HEK293 (cell line): ENCODE measurements at regions not wholly inside any gene's neighbourhood (a gene's known extent, or its start where the extent isn't known, plus 50 kb on each side); places are given as distances from the start of the nearest gene placed in this dataset.

Experiments
- CTCF ChIP-seq: fragments of 450-650 bp; formaldehyde crosslinking; IDR thresholded peaks from 2 replicates; pipeline ENCODE4 v1.5.1; 2016; ENCODE audit warnings: missing biosample characterization, missing genetic modification characterization
- INSM2 ChIP-seq: fragments of 450-650 bp; formaldehyde crosslinking; IDR thresholded peaks from 2 replicates; pipeline ENCODE4 v1.5.1; 2016; ENCODE audit warnings: missing biosample characterization, missing genetic modification characterization
- PRDM1 ChIP-seq: fragments of 450-650 bp; formaldehyde crosslinking; IDR thresholded peaks from 2 replicates; pipeline ENCODE4; 2016; ENCODE audit warnings: missing biosample characterization, missing genetic modification characterization
- ZNF274 ChIP-seq, 2 experiments: fragments of 200-500 bp in 1 of 2; fragments of 450-650 bp in 1 of 2; sonication (Bioruptor generic) in 1 of 2; formaldehyde crosslinking in 1 of 2; IDR thresholded peaks; 2 replicates each; pipeline versions ENCODE4 v1.5.1 to v1.6.1; 2014 to 2016; ENCODE audit warnings: borderline replicate concordance in 1 of 2, inconsistent platforms in 1 of 2, low read length in 1 of 2, missing biosample characterization in 1 of 2, missing genetic modification characterization in 1 of 2
- ZNF654 ChIP-seq: fragments of 450-650 bp; formaldehyde crosslinking; IDR thresholded peaks from 2 replicates; pipeline ENCODE4 v1.5.1; 2016; ENCODE audit warnings: low read depth, missing biosample characterization, missing genetic modification characterization

DNA sequence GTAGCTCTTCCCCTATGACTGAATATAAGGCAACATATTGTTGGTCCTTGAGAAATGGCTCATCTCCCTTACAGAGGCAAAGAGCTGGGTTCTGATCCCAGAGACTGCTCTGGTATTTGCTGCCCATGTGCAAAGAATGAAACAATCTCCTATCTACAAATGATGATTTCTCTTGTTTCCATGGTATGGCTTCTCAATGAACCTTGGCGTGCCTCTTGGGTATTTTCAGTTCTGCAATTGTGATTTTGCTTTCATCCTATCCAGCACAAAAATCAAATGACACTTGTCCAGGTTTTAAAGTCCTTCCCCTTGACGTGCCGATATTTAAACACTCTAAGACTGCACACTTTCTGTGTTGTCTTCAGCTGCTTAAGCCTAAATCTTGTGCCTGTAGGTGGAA, 109.8 kb upstream of the NR2F2 start:
- TF ChIP-seq CTCF: no peak
- TF ChIP-seq PRDM1: no peak
- no peak for TF ChIP-seq INSM2 (tag by site-specific recombination)
- TF ChIP-seq ZNF274 (IDR thresholded peaks at IDR 0.05; ENCODE audit: low read length): no peak
- TF ChIP-seq ZNF274 (tag by site-specific recombination; IDR thresholded peaks at IDR 0.05; ENCODE audit: borderline replicate concordance): no peak
- no peak for TF ChIP-seq ZNF654
